Non-pigmented ciliary epithelial cell (primary cell): ENCODE measurements at regions not wholly inside any gene's neighbourhood (a gene's known extent, or its start where the extent isn't known, plus 50 kb on each side); places are given as distances from the start of the nearest gene placed in this dataset.
"Not testable (repeated sequence)": the region's sequence is repeated elsewhere in the genome, so short reads cannot be mapped to it uniquely, and the experiment has no call there.

Source experiments
- DNase-seq: peaks from one replicate; pipeline ENCODE4 v3.0.0-alpha.2; 2010; ENCODE audit warnings: low read depth

DNA sequence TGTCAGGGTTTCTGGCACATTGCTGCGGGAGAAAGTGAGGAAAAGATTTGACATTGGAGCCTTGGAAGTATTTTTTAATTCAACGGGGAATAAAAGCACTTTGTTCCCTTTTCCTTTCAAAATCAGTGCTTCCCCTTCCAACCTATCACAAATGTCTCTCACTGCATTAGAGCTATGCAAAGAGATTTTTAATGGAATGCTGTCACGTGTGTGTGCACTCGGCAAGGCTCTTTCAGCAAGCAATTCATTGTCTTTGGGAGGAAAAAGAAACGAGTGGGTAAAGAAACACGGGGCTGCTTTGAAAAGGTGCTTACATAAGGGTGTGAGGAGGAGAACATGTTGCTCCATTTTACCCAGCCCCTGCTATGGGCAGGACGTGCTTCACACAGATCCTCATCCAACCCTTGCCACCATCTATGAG lies 490.4 kb upstream of the PROK2 start:
- DNase-seq: no peak

DNA sequence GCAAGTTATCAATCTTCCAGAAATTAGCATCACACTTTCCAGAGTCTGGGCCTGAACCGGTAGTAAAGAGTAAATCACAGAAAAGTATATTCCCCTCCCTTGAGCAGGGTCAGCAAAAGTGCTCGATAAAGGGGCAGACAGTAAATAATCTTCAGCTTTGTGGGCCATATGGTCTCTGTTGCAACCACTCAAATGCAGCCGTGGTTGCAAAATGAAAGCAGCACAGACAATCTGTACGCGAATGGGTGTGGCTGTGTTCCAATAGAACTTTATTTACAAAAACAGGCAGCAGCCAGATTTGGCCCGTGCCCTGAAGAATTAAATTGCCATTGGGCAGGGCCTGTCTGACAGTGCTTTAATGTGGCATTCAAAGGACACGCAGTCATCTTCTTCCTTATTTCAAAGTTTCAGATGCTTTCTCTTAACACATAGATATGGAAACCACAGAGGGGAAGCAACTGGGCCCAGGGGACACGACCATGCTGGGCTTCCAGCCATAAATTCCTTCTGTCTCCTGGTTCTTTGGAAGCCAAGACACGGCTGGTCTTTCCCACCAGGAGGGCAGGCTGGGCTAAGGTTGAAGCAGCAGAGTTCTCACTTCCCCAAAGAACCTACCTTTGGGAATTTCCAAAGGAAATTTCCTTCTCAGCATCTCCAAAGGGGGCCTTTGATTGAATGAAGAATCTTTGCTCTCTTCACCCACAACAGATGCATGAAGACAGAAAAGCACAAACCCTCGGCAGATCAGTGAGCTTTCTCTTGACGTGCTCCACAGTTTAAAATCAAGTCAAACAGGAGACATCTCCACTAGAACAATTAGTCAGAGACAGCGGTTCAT lies 489.8 kb upstream of the PROK2 start:
- DNase-seq: no peak

- peak; percentile 88 for DNase-seq
Observed at GRCh38 chr3:72273615-72274014, 488.7 kb upstream of the PROK2 start.

DNA sequence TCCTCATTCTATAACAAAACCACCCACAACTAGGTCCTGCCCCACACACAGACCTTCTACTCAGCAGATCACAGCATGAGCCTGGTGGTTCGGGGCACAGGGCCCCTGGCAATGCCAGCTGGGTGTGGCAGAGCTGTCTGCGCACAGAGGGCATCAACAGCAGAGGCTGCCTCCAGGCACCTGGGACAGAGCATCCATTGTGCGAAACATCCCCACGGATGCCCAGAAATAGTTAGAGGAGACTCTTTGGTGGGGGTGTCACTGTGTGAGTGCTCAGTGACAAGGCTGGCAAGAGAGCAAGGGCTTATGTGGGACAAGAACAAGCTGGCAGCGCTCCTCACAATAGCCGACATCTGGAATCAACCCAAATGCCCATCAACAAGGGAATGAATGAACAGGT lies 487.4 kb upstream of the PROK2 start:
- DNase-seq: no peak

DNA sequence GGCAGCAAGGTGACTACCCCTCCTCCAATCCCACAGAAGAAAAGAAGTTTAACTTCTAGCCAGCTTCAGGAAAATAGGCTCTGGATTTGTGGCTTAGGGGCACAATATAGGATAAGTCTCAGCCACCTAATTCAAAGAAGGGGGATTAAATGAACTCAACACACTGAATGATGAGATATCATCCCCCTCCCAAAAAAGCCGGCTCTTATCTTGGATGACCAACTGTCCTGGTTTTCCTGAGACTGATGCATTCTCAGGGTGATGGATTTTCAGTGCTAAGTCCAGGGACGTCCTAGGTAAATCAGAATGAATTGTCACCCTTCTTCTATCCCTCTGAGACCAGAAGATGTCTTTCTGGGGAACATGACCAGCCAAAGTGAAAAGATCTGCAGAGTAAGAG lies 487.0 kb upstream of the PROK2 start:
- no peak for DNase-seq

DNA sequence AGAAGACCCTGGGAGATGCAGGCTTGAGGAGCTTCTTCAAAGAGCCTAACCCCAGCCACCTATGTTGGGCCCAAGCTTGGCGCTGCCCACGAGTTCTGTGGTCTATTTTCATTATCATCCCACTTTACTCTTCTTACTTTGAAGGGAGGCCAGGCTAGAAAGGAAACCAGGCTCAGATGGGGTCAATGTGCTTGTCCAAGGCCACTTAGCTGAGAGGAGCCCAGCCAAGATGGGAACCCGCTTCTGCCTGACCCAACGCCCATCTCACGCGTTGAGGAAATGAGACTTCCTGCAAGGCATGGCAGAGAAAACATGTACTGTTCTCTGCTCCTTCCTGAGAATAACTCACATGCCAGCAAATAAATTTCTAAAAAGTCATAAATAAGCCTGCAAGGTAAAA lies 486.3 kb upstream of the PROK2 start:
- DNase-seq: no peak

DNA sequence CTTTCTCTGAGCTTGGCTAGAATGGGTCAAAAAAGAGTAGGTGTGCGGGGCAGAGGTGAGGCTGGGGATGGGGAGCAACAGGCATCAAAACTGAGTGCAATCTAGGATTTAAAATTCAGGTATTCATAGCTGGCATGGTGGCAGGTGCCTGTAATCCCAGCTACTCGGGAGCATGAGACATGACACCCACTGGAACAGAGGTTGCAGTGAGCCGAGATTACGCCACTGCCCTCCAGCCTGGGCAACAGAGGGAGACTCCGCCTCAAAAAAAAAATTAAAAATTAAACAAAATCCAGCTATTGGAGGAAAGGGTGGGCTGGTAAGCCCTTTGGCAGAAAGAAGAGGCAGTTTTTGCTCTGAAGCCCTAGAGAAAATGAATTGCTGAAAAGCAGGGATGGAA lies 485.8 kb upstream of the PROK2 start:
- DNase-seq: no peak

DNA sequence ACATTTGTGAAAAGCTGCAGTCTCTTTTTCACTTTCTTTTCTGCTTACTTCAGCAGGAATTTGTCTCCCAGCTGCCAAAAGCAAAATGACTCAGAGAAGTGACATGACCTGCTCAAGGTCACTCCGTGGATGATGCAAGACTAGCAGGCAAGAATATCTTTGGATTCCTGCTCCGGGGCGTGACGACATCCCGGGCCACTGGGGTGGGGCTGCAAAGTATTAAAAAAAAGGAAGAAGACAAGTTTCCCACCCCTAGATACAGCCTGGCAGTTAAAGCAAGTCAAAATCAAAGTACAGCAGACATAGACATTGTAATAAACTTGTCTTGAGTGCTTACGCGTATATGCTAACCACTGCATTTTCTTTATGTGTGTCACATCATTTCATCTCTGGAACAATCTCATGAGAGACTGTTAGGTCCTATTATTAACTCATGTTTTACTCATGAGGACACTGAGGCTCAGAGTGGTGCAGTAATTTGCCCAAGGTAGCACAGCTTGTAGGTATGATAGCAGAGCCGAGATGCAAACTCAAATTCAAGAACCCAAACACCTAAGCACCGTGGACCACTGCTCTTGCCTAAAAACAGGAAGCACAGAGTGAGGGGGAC lies 485.2 kb upstream of the PROK2 start:
- DNase-seq: peak; percentile 87

DNA sequence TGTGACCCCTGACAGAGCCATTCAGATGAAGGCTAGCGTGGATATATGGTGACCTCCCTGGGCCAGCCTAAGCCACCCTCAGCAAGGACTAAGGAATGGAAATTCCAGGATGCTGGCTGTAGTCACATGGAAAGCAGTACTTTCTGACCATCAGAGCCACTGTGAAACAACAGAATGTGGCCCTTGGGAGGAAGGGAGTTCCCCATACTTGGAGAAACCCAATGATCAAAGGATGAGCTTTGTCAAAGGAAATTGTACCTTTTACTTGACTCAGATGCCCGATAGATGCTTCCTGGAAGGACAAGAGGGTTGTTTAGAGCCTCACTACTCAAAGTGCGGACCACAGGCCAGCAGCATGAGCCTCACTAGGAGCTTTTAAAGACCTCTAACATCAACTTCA lies 484.5 kb upstream of the PROK2 start:
- no peak for DNase-seq

DNA sequence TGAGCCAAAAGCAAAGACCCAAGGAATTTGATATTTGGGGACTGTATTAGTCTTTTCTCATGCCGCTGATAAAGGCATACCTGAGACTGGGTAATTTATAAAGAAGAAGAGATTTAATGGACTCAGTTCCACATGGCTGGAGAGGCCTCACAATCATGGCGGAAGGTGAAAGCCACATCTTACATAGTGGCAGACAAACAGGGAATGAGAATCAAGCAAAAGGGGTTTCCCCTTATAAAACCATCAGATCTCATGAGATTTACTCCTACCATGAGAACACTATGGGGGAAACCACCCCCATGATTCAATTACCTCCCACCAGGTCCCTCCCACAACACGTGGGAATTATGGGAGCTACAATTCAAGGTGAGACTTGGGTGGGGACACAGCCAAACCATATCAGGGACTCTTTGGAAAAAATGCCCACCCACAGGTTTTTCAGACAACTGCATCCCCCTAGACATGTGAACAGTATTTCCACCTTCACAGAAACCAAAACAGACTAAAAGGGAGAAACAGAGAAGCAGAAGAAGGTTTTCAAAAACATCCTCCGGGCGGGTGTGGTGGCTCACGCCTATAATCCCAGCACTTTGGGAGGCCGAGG lies 482.1 kb upstream of the PROK2 start:
- not testable (repeated sequence) for DNase-seq

GRCh38 chr3:72266016-72266370 lies 481.0 kb upstream of the PROK2 start:
- DNase-seq: no peak

- no peak for DNase-seq
Observed at GRCh38 chr3:72265256-72266015, 480.5 kb upstream of the PROK2 start.

DNA sequence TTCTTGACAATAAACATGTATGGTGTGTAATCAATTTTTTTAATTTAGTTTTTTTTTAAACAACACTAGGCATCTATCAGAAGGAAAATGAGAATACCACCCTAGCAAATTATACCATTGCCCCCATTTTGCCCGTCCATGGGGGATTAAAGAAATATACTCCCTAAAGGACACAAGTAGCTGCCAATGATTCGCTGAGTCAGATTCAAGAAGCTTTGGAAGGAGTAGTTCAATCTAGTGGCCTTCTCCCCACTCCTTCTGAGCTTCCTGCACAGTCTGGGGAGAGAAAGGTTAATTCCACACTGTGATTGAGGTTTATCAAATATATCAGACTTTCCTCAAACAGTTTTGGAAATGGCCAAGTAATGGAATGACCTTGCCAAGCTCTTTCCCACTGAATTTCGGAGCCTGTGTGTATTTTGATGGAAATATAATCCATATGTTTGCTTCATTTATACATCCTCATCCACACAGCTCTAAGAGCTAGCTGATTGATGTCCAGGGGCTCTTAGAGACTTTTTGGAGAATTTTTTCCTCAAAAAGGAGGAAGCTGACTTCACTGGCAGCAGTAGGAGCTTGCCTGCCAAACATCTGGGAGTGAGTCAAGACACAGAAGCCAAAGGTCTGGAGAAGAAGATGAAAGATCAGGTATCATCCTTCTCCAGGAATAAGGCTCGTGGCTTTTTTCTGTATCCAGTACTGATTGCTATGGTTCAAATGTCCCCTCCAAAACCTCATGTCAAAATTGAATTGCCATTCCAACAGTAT lies 478.5 kb upstream of the PROK2 start:
- DNase-seq: no peak

DNA sequence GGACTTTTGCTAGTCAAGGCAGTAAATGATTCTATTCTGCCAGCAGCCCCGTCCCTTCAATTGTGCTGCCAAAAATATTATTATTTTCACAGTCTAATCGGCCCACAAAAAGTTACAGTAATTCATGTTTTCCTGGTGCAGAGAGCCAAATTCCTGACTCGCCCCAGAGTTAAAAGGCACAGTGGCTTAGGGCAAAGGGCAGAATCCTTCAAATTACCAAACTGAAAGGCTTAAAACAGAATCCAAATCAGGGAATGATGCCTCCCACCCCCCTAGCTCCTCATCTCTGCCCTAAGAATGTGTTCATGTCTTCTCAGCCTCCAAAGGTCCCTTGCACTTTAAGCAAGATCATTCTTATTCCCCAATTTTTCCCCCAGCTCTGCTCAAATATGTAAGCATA lies 477.8 kb upstream of the PROK2 start:
- DNase-seq: no peak

GRCh38 chr3:72261566-72262564 lies 476.9 kb upstream of the PROK2 start:
- DNase-seq: no peak

DNA sequence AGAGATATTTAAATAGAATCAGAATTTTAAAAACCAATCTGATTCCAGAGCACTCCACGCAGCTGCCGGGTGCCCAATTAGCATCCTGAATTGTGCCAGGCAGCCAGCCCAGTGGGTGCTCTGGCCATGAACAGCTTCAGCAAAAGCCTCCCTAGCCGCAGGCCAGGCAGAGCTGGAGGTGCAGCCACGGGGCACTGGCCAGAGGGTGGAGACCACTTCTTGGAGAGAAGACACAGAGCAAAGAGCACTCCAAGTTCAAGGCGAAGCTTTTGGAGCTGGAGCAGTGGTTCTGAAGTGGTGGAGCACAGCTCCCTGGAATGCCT lies 475.6 kb upstream of the PROK2 start:
- DNase-seq: no peak

DNA sequence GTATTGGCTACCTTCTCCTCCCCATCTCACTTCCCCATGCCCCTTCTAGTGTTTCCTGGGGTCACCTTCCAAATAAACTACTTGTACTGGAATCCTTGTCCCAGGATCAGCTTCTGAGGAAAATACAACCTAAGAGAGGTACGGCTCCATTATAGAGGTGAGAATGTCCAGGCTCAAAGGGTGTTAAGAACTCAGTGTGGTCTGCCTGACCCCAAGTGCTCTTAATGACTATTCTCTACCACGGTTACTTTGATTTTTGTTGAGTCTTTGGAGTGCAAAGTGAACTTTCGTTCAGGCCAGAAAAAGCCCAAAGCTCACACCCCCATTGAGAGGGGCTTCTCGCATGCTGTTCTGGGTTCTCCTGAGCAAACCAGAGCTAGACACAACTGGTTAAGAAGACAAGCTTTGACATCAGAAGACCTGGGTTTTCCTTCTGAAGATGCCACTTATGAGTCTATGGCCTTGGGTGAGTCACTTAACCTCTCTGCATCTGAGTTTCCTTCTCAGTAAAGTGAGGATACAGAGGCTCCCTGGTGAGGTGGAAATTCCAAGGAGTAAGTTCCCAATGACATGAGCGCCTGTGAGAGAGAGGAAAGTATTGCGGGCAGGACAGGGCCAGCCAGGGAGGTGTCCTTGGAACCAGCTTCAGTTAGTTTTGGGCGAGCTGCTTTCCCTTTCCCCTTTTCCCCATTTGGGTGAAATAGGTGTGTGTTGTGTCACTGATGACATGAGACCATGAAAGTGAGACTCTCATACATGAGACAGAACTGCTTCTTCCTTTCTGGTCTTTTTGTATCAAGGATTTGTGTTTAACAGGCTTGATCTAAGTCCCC lies 475.0 kb upstream of the PROK2 start:
- no peak for DNase-seq

GRCh38 chr3:72258361-72259141 lies 473.6 kb upstream of the PROK2 start:
- no peak for DNase-seq

- no peak for DNase-seq
Observed at GRCh38 chr3:72257738-72258137, 472.8 kb upstream of the PROK2 start.
